Esophagus muscularis mucosa (tissue), 4 donors: ENCODE measurements at regions not wholly inside any gene's neighbourhood (a gene's known extent, or its start where the extent isn't known, plus 50 kb on each side); places are given as distances from the start of the nearest gene placed in this dataset.

Experiments
- DNase-seq: peaks from one replicate; pipeline ENCODE4 v3.0.0-alpha.2; 2017; ENCODE audit errors: extremely low spot score
- H3K27ac ChIP-seq, 4 donors: fragments of 200-600 bp; sonication (generic); replicated peaks in 1 of 4; 1 replicate in 3 of 4; 2 replicates in 1 of 4; pipeline ENCODE4 v1.5.1; 2016 to 2019; ENCODE audit warnings: mild to moderate bottlenecking in 1 of 4
- H3K27me3 ChIP-seq, 4 donors: fragments of 200-600 bp; sonication (generic); one replicate each; pipeline versions ENCODE4 v1.5.1 to v1.6.0; 2016 to 2019
- H3K36me3 ChIP-seq, 4 donors: fragments of 200-600 bp; sonication (generic); one replicate each; pipeline ENCODE4 v1.5.1; 2016 to 2019
- H3K4me1 ChIP-seq, 4 donors: fragments of 200-600 bp; sonication (generic); one replicate each; pipeline ENCODE4 v1.5.1; 2016 to 2019
- H3K4me3 ChIP-seq, 4 donors: fragments of 200-600 bp; sonication (generic); 1 replicate in 2 of 4; 2 replicates in 2 of 4; pipeline ENCODE4 v1.5.1; 2016 to 2019; ENCODE audit warnings: mild to moderate bottlenecking in 4 of 4, moderate library complexity in 1 of 4
- H3K9me3 ChIP-seq, 4 donors: fragments of 200-600 bp; sonication (generic); 1 replicate in 3 of 4; 2 replicates in 1 of 4; pipeline ENCODE4 v1.5.1; 2016 to 2019
- CTCF ChIP-seq, 3 experiments: fragments of 200-600 bp in 2 of 3; fragments of 450-650 bp in 1 of 3; sonication (generic) in 2 of 3; IDR thresholded peaks; one replicate each; pipeline ENCODE4 v1.5.1; 2017 to 2019; ENCODE audit warnings: antibody characterized with exemption in 3 of 3, mild to moderate bottlenecking in 2 of 3, moderate library complexity in 1 of 3
- EP300 ChIP-seq: sonication (generic); formaldehyde crosslinking; IDR thresholded peaks from one replicate; pipeline ENCODE4 v1.6.1; 2017; ENCODE audit warnings: antibody characterized with exemption
- POLR2A ChIP-seq: fragments of 450-650 bp; IDR thresholded peaks from one replicate; pipeline ENCODE4 v1.6.1; 2017; ENCODE audit warnings: antibody characterized with exemption, moderate library complexity, mild to moderate bottlenecking, low read depth
- POLR2AphosphoS5 ChIP-seq, 2 donors: sonication (generic); formaldehyde crosslinking; IDR thresholded peaks; one replicate each; pipeline ENCODE4 v1.6.1; 2017; ENCODE audit warnings: antibody characterized with exemption in 2 of 2
- WGBS: methylation state at CpG from one replicate; pipeline ENCODE4 v1.1.5; 2018; 5-methylcytosine and 5-hydroxymethylcytosine counted together
- intact Hi-C: fragments of 100-400 bp; cut with DNase I; formaldehyde crosslinking; loops from one replicate; pipeline ENCODE4 v1.15.1; 2023

DNA sequence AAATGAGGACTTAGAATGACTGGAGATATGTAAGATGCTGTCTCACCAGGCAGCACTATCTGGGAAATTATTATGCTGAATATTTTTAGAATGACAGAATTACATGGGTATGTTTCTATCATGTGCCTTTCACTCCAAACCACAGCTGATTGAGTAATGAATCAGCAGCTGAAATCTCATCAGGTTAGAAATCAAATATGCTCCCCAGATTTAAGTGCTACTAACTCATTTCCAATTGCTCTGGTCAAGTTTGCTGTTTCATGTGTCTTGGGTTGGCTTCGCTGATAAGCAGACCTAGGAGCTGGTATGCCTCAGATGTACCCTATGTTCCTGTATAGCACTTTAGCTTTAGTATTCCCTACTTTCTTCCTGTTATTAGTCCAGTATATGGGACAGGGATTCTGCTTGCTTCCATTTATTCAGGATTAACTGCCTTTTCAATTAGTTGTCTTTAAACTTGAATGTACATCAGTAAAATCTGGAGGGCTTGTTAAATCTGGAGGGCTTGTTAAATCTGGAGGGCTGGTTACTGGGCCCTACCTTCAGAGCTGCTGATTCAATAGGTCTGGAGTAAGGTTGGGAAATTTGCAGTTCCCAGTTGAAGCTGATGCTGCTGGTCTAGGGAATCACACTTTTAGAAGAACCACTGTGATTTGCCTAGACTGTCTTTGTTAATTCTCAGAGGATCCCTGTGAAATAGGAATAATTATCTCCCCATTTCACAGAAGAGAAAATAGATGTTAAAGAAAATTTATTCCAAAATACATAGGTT lies 172.9 kb downstream of the DKK1 start:
- 94% methylated on average over 1 of the region's 1 CpG for WGBS
- Histone ChIP-seq H3K27me3 (no peaks in the 10 kb centered on the region), H3K9me3 (no peaks in the 10 kb centered on the region), H3K4me3 (no peak overlapping the region), H3K27ac (no peak overlapping the region), H3K36me3 (no peaks in the 10 kb centered on the region), H3K4me1 (no peaks in the 10 kb centered on the region)
- TF ChIP-seq EP300, result no peak
- no peak for TF ChIP-seq POLR2AphosphoS5 (IDR thresholded peaks at IDR 0.05)
- no peak for TF ChIP-seq POLR2A
- no peak for DNase-seq
- intact Hi-C loops, result loop anchor here (5.0 kb wide), 2 partner anchors 180 to 1500 kb away; no protein-coding TSS in a partner anchor

DNA sequence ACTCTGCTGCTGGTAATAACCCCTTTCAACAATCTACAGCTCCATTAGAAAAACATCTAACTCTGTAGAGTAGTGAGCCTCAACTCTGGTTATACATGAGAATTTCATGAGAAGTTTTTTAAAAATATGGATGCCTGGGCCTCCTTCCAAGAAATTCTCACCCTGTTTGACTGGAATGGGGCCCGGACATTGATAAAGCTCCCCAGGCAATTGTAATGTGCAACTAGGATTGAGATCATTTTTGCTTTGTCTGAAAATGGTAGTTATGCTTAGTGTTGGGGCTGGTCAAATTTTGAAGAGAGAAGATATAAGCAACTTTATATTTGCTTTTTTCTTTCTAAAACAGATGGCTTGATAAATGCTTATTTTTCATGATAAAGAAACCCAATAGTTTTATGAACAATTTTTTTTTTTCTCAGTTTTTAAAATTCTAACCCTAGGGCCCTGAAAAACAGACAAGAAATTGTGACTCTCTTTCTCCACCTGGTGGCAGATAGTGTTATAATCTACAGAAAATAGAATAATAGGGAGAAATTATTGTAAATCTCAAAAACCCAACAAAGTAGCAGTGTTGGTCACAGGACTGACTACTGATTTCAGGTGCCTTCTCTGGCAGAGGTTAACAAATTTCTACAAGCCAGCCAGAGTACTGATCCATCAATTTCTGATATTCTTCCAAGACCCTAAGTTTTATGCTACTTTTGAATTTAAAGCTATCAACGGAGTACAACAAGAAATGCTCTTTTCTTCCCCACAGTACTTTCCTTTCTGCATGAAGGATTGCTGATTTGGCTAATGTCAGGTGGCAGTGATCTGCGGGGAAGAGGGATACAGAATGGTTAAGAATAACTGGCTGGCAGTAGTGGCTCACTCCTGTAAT lies 174.8 kb downstream of the DKK1 start:
- no peaks in the 10 kb centered on the region for H3K27me3 ChIP-seq
- no peaks in the 10 kb centered on the region for H3K36me3 ChIP-seq
- no peak overlapping the region for H3K27ac ChIP-seq
- 51% methylated on average over 3 of the region's 3 CpGs for WGBS
- H3K9me3 ChIP-seq, result no peaks in the 10 kb centered on the region
- intact Hi-C loops, result loop anchor here (5.0 kb wide), 2 partner anchors 182 to 1502 kb away; no protein-coding TSS in a partner anchor
- TF ChIP-seq POLR2A, result no peak
- TF ChIP-seq POLR2AphosphoS5 (IDR thresholded peaks at IDR 0.05), result no peak
- no peak for TF ChIP-seq EP300
- peak; percentile 38 to 57 (median 49) for TF ChIP-seq CTCF (IDR thresholded peaks at IDR 0.05)
- H3K4me1 ChIP-seq, result no peaks in the 10 kb centered on the region
- no peak for DNase-seq
- H3K4me3 ChIP-seq, result no peak overlapping the region

- Histone ChIP-seq H3K4me3 (no peak overlapping the region), H3K36me3 (no peaks in the 10 kb centered on the region), H3K27me3 (no peaks in the 10 kb centered on the region), H3K27ac (no peak overlapping the region), H3K4me1 (no peaks in the 10 kb centered on the region), H3K9me3 (no peaks in the 10 kb centered on the region)
- DNase-seq, result no peak
- intact Hi-C loops, result no loop called here
- 76% methylated on average over 6 of the region's 6 CpGs for WGBS
- TF ChIP-seq CTCF (IDR thresholded peaks at IDR 0.05) (no peak), POLR2AphosphoS5 (IDR thresholded peaks at IDR 0.05) (no peak), POLR2A (no peak), EP300 (no peak)
Observed at GRCh38 chr10:52491246-52491995, 177.3 kb downstream of the DKK1 start.

DNA sequence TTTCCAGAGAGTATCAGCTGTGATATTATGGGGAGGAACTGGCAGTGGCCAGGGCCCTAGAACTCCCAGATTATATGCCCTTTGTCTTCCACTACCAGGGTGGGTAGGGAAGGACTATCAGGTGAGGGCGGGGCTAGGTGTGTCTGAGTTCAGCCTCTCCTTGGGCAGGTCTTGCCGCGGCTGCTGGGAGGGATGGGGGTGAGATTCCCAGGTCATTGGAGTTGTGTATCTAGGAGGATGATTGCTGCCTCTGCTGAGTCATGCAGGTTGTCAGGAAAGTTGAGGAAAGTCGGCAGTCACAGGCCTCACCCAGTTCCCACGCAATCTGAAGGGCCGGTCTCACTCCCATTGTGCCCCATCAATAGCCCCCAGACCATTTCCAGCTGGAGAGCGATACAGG lies 185.2 kb downstream of the DKK1 start:
- no peaks in the 10 kb centered on the region for H3K9me3 ChIP-seq
- H3K4me1 ChIP-seq, result no peaks in the 10 kb centered on the region
- intact Hi-C loops, result no loop called here
- no peak overlapping the region for H3K4me3 ChIP-seq
- no peaks in the 10 kb centered on the region for H3K27me3 ChIP-seq
- H3K36me3 ChIP-seq, result no peaks in the 10 kb centered on the region
- WGBS, result 90% methylated on average over 7 of the region's 7 CpGs
- no peak for TF ChIP-seq CTCF (IDR thresholded peaks at IDR 0.05)
- no peak for TF ChIP-seq EP300
- TF ChIP-seq POLR2AphosphoS5 (IDR thresholded peaks at IDR 0.05), result no peak
- TF ChIP-seq POLR2A, result no peak
- no peak for DNase-seq
- no peak overlapping the region for H3K27ac ChIP-seq

GRCh38 chr10:52500476-52500875 lies 186.4 kb downstream of the DKK1 start:
- 70% methylated on average over 3 of the region's 3 CpGs for WGBS
- Histone ChIP-seq H3K4me3 (no peak overlapping the region), H3K27me3 (no peaks in the 10 kb centered on the region), H3K36me3 (no peaks in the 10 kb centered on the region), H3K4me1 (no peaks in the 10 kb centered on the region), H3K27ac (no peak overlapping the region), H3K9me3 (peaks cover 0 to 7% (median 1%) of the 10 kb centered on the region in 4 donors)
- intact Hi-C loops, result no loop called here
- TF ChIP-seq POLR2AphosphoS5 (IDR thresholded peaks at IDR 0.05), result no peak
- no peak for TF ChIP-seq CTCF (IDR thresholded peaks at IDR 0.05)
- TF ChIP-seq POLR2A, result no peak
- no peak for TF ChIP-seq EP300
- DNase-seq, result no peak
